Uterus (tissue), 3 donors: ENCODE measurements at regions not wholly inside any gene's neighbourhood (a gene's known extent, or its start where the extent isn't known, plus 50 kb on each side); places are given as distances from the start of the nearest gene placed in this dataset.

Experiments
- DNase-seq, 2 donors: peaks; one replicate each; pipeline ENCODE4 v3.0.0-alpha.2; 2019 to 2020
- H3K27ac ChIP-seq, 2 donors: fragments of 200-600 bp; sonication (generic); 1 replicate in 1 of 2; 2 replicates in 1 of 2; pipeline ENCODE4 v1.5.1; 2016 to 2018
- H3K27me3 ChIP-seq, 2 donors: fragments of 200-600 bp; sonication (generic); one replicate each; pipeline ENCODE4 v1.5.1; 2018 to 2019; ENCODE audit warnings: control low read depth in 1 of 2
- H3K36me3 ChIP-seq, 2 donors: fragments of 200-600 bp; sonication (generic); one replicate each; pipeline ENCODE4 v1.5.1; 2019; ENCODE audit warnings: control low read depth in 1 of 2
- H3K4me1 ChIP-seq, 2 donors: fragments of 200-600 bp; sonication (generic); one replicate each; pipeline ENCODE4 v1.5.1; 2018 to 2019; ENCODE audit warnings: control low read depth in 1 of 2
- H3K4me3 ChIP-seq, 2 donors: fragments of 200-600 bp; sonication (generic); 1 replicate in 1 of 2; 2 replicates in 1 of 2; pipeline ENCODE4 v1.5.1; 2018 to 2019; ENCODE audit warnings: mild to moderate bottlenecking in 1 of 2
- H3K9me3 ChIP-seq, 2 donors: fragments of 200-600 bp; sonication (generic); one replicate each; pipeline ENCODE4 v1.5.1; 2019; ENCODE audit warnings: control low read depth in 1 of 2
- POLR2A ChIP-seq, 2 donors: fragments of 450-650 bp; IDR thresholded peaks; one replicate each; pipeline ENCODE4 v1.6.1; 2016; ENCODE audit warnings: antibody characterized with exemption in 2 of 2, mild to moderate bottlenecking in 1 of 2, moderate library complexity in 1 of 2
- intact Hi-C: fragments of 100-400 bp; cut with DNase I; formaldehyde crosslinking; loops from one replicate; pipeline ENCODE4 v1.15.1; 2023; ENCODE audit warnings: low total_unique reads
- TF ChIP-seq, protein P1 (sequence below), 4 experiments: fragments of 200-600 bp in 2 of 4; fragments of 450-650 bp in 2 of 4; sonication (generic) in 2 of 4; IDR thresholded peaks; one replicate each; pipeline ENCODE4 v1.5.1; 2016 to 2019; ENCODE audit warnings: antibody characterized with exemption in 4 of 4, mild to moderate bottlenecking in 2 of 4, moderate library complexity in 1 of 4
- donor health status: DM: yes; HTN: yes; CAD: no.

DNA sequence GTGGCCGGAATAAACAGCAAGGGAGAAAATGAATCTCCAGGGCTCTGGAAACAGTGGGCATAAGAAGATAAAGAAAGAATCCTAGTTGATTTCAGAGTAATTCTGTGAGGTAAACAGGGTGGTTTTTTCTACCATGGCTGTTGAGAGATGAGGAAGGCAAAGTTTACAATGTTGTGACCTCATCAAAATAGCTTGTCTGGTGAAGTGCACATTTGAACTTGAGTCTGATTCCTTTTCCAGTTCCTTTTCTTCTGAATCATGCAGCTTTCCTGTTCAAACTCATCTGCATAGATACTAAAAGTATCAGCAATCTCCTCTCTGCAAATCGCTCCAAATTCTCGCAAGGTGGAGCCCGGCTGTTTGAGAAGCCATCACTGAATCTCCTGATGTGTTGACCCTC, 161.7 kb downstream of the PLPP3 start:
- TF ChIP-seq, protein P1, sequence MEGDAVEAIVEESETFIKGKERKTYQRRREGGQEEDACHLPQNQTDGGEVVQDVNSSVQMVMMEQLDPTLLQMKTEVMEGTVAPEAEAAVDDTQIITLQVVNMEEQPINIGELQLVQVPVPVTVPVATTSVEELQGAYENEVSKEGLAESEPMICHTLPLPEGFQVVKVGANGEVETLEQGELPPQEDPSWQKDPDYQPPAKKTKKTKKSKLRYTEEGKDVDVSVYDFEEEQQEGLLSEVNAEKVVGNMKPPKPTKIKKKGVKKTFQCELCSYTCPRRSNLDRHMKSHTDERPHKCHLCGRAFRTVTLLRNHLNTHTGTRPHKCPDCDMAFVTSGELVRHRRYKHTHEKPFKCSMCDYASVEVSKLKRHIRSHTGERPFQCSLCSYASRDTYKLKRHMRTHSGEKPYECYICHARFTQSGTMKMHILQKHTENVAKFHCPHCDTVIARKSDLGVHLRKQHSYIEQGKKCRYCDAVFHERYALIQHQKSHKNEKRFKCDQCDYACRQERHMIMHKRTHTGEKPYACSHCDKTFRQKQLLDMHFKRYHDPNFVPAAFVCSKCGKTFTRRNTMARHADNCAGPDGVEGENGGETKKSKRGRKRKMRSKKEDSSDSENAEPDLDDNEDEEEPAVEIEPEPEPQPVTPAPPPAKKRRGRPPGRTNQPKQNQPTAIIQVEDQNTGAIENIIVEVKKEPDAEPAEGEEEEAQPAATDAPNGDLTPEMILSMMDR (IDR thresholded peaks at IDR 0.05) = no peak
- TF ChIP-seq POLR2A (IDR thresholded peaks at IDR 0.05) = no peak
- intact Hi-C loops = no loop called here
- Histone ChIP-seq H3K27me3 (no peaks in the 10 kb centered on the region), H3K4me3 (no peak overlapping the region), H3K36me3 (no peaks in the 10 kb centered on the region), H3K27ac (no peak overlapping the region), H3K4me1 (no peaks in the 10 kb centered on the region), H3K9me3 (no peaks in the 10 kb centered on the region)
- no peak for DNase-seq

DNA sequence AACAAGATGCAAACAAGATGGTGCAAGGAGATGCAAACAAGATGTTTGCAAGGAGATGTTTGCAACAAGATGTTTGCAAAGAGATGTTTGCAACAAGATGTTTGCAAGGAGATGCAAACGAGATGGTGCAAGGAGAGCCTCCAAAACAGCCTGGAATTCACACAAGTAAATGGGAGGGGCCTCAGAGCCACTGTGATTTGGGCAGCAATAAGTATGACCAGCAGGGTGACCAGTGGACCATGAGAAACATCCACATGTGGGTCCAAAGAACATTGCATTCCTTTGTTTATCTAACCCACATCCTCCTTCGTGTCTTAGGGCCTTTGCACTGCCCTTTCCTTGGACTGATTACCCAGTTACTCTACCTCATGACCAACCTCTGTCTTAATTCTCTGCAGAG, 162.9 kb downstream of the PLPP3 start:
- no peaks in the 10 kb centered on the region for H3K4me1 ChIP-seq
- DNase-seq = no peak
- H3K4me3 ChIP-seq = no peak overlapping the region
- H3K27me3 ChIP-seq = no peaks in the 10 kb centered on the region
- TF ChIP-seq, protein P1 (IDR thresholded peaks at IDR 0.05) = no peak
- TF ChIP-seq POLR2A (IDR thresholded peaks at IDR 0.05) = no peak
- no peak overlapping the region for H3K27ac ChIP-seq
- H3K9me3 ChIP-seq = no peaks in the 10 kb centered on the region
- H3K36me3 ChIP-seq = no peaks in the 10 kb centered on the region
- intact Hi-C loops = no loop called here

DNA sequence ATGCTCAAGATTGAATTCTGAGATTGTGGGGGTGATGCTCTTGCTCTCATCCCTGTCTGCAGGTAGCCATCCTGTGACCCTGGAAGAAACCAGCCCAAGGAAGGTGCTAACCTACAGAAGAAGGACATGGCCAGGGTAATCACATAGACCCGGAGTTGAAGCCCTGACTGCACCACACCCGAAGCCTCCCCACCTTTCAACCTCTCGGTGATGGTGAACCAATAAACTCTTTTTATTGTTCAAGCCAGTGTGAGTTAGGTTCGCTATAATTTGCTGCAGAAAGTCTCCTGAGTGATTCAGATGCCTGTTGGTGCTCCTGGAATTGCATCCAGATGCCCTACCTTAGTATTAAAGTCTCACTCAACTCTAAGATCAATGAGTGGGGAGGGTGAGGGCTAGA, 163.6 kb downstream of the PLPP3 start:
- no peaks in the 10 kb centered on the region for H3K9me3 ChIP-seq
- intact Hi-C loops = no loop called here
- DNase-seq = no peak
- H3K27me3 ChIP-seq = no peaks in the 10 kb centered on the region
- no peak for TF ChIP-seq POLR2A (IDR thresholded peaks at IDR 0.05)
- TF ChIP-seq, protein P1 (IDR thresholded peaks at IDR 0.05) = no peak
- no peak overlapping the region for H3K27ac ChIP-seq
- no peaks in the 10 kb centered on the region for H3K4me1 ChIP-seq
- no peak overlapping the region for H3K4me3 ChIP-seq
- no peaks in the 10 kb centered on the region for H3K36me3 ChIP-seq

DNA sequence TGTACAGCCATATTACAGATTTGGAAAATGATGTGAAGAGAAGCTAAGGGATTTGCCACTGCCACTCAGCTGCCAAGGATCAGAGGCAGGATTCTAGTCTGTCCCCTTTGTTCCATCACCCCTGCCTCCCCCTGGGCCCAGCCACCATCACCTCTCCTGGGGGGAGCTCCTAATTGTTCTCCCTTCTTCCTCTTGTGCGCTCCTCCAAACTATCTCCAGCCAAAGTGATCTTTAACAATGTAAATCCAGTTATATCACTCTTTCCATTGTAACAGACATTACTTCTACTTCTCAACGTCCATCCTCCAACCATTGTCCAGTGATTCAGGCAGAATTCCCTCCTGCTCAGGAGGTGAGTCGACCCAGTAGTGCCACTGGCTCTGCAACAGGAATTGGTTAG, 164.1 kb downstream of the PLPP3 start:
- Histone ChIP-seq H3K9me3 (no peaks in the 10 kb centered on the region), H3K4me1 (no peaks in the 10 kb centered on the region), H3K27ac (no peak overlapping the region), H3K4me3 (no peak overlapping the region), H3K27me3 (no peaks in the 10 kb centered on the region), H3K36me3 (no peaks in the 10 kb centered on the region)
- intact Hi-C loops = no loop called here
- no peak for DNase-seq
- TF ChIP-seq, protein P1 (IDR thresholded peaks at IDR 0.05) = no peak
- no peak for TF ChIP-seq POLR2A (IDR thresholded peaks at IDR 0.05)

DNA sequence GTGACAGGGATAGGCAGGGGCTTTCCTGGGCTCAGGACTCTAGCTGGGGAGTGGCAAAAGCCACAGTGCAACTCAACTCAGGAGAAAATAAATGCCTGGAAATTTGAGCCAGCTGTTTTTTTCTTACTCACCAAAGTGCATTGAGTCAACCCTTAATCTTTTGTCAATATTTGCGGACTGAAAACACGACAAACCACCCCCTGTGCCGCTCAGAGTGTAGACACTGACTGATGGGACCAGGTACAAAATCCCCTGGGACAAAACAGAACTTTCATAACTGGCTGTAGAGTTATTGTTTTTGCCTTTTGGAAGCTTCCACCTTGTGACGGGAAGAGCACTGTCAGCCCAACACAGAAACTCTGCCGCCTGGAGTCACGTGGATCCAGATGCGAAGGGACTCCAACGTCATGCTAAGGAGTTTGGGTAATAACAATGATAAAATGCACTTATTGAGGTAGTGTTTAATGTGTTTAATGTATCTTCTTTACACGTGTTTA, 164.6 kb downstream of the PLPP3 start:
- Histone ChIP-seq H3K4me3 (no peak overlapping the region), H3K4me1 (no peaks in the 10 kb centered on the region), H3K27me3 (no peaks in the 10 kb centered on the region), H3K9me3 (no peaks in the 10 kb centered on the region), H3K27ac (no peak overlapping the region), H3K36me3 (no peaks in the 10 kb centered on the region)
- intact Hi-C loops = no loop called here
- DNase-seq = no peak
- TF ChIP-seq, protein P1 (IDR thresholded peaks at IDR 0.05) = no peak
- TF ChIP-seq POLR2A (IDR thresholded peaks at IDR 0.05) = no peak
